Thymus (tissue), 11 donors: ENCODE measurements at regions not wholly inside any gene's neighbourhood (a gene's known extent, or its start where the extent isn't known, plus 50 kb on each side); places are given as distances from the start of the nearest gene placed in this dataset.

Experiments used
- DNase-seq, 9 donors: peaks; one replicate each; pipeline ENCODE4 v3.0.0-alpha.2; 2013; ENCODE audit warnings: low spot score in 9 of 9, low read depth in 6 of 9, missing footprints in 1 of 9
- H3K27ac ChIP-seq, 2 donors: one replicate each; pipeline ENCODE4 v1.5.1; 2013; ENCODE audit warnings: control low read depth in 1 of 2, low read depth in 1 of 2, low read length in 1 of 2, mild to moderate bottlenecking in 1 of 2, moderate library complexity in 1 of 2
- H3K27me3 ChIP-seq, 2 donors: one replicate each; pipeline ENCODE4 v1.5.1; 2013; ENCODE audit warnings: low read length in 1 of 2; ENCODE audit not compliant: control insufficient read depth in 2 of 2, insufficient read depth in 1 of 2
- H3K36me3 ChIP-seq, 2 donors: one replicate each; pipeline ENCODE4 v1.5.1; 2013; ENCODE audit warnings: low read length in 1 of 2, mild to moderate bottlenecking in 1 of 2, moderate library complexity in 1 of 2; ENCODE audit not compliant: control insufficient read depth in 2 of 2, insufficient read depth in 2 of 2
- H3K4me1 ChIP-seq, 2 donors: one replicate each; pipeline ENCODE4 v1.5.1; 2013; ENCODE audit warnings: low read length in 2 of 2; ENCODE audit not compliant: control insufficient read depth in 2 of 2, insufficient read depth in 2 of 2
- H3K4me3 ChIP-seq, 2 donors: one replicate each; pipeline ENCODE4 v1.5.1; 2013; ENCODE audit warnings: low read length in 2 of 2, control low read depth in 1 of 2, mild to moderate bottlenecking in 1 of 2
- H3K9me3 ChIP-seq, 2 donors: one replicate each; pipeline ENCODE4 v1.5.1; 2013; ENCODE audit warnings: low read length in 1 of 2, mild to moderate bottlenecking in 1 of 2; ENCODE audit not compliant: control insufficient read depth in 2 of 2, insufficient read depth in 1 of 2
- WGBS: extraction: QIAGEN DNeasy Blood & Tissue Kit; methylation state at CpG from one replicate; pipeline ENCODE4 v1.1.7; 2013; 5-methylcytosine and 5-hydroxymethylcytosine counted together
- donor health status: healthy.

- DNase-seq = no peak
- Histone ChIP-seq H3K36me3 (no peaks in the 10 kb centered on the region), H3K4me1 (no peaks in the 10 kb centered on the region), H3K9me3 (no peaks in the 10 kb centered on the region), H3K4me3 (no peak overlapping the region), H3K27me3 (no peaks in the 10 kb centered on the region), H3K27ac (no peak overlapping the region)
- 89% methylated on average over 3 of the region's 3 CpGs for WGBS
Observed at GRCh38 chr1:98034505-98034904, 113.7 kb upstream of the DPYD start.

GRCh38 chr1:98032958-98033357 lies 112.1 kb upstream of the DPYD start:
- WGBS = 98% methylated on average over 1 of the region's 1 CpG
- DNase-seq = no peak
- Histone ChIP-seq H3K4me3 (no peak overlapping the region), H3K27ac (no peak overlapping the region), H3K9me3 (no peaks in the 10 kb centered on the region), H3K36me3 (no peaks in the 10 kb centered on the region), H3K27me3 (no peaks in the 10 kb centered on the region), H3K4me1 (no peaks in the 10 kb centered on the region)

- no peak overlapping the region for H3K4me3 ChIP-seq
- no peaks in the 10 kb centered on the region for H3K9me3 ChIP-seq
- no peak overlapping the region for H3K27ac ChIP-seq
- H3K27me3 ChIP-seq = no peaks in the 10 kb centered on the region
- H3K4me1 ChIP-seq = no peaks in the 10 kb centered on the region
- no peak for DNase-seq
- 91% methylated on average over 3 of the region's 3 CpGs for WGBS
- H3K36me3 ChIP-seq = no peaks in the 10 kb centered on the region
Observed at GRCh38 chr1:98030976-98031375, 110.1 kb upstream of the DPYD start.

GRCh38 chr1:98030483-98030882 lies 109.6 kb upstream of the DPYD start:
- Histone ChIP-seq H3K27me3 (no peaks in the 10 kb centered on the region), H3K36me3 (no peaks in the 10 kb centered on the region), H3K9me3 (no peaks in the 10 kb centered on the region), H3K27ac (no peak overlapping the region), H3K4me1 (no peaks in the 10 kb centered on the region), H3K4me3 (no peak overlapping the region)
- DNase-seq = no peak

- no peaks in the 10 kb centered on the region for H3K9me3 ChIP-seq
- no peaks in the 10 kb centered on the region for H3K27me3 ChIP-seq
- WGBS = 95% methylated on average over 6 of the region's 6 CpGs
Observed at GRCh38 chr1:98028800-98029199, 108.0 kb upstream of the DPYD start.

GRCh38 chr1:98027103-98027705 lies 106.4 kb upstream of the DPYD start:
- over 99% methylated on average over 2 of the region's 2 CpGs for WGBS
- no peaks in the 10 kb centered on the region for H3K27me3 ChIP-seq
- no peaks in the 10 kb centered on the region for H3K4me1 ChIP-seq
- no peak overlapping the region for H3K4me3 ChIP-seq
- H3K36me3 ChIP-seq = no peaks in the 10 kb centered on the region
- H3K9me3 ChIP-seq = no peaks in the 10 kb centered on the region
- no peak overlapping the region for H3K27ac ChIP-seq
- DNase-seq = no peak

More at GRCh38 chr1:98028800-98029199, 108.0 kb upstream of the DPYD start:
- H3K36me3 ChIP-seq = no peaks in the 10 kb centered on the region
- H3K4me3 ChIP-seq = no peak overlapping the region
- H3K4me1 ChIP-seq = no peaks in the 10 kb centered on the region
- DNase-seq = no peak
- H3K27ac ChIP-seq = no peak overlapping the region

- Histone ChIP-seq H3K27me3 (no peaks in the 10 kb centered on the region), H3K4me3 (no peak overlapping the region), H3K4me1 (no peaks in the 10 kb centered on the region), H3K36me3 (no peaks in the 10 kb centered on the region), H3K9me3 (no peaks in the 10 kb centered on the region), H3K27ac (no peak overlapping the region)
- DNase-seq = no peak
- WGBS = 96% methylated on average over 3 of the region's 3 CpGs
Observed at GRCh38 chr1:98025858-98026257, 105.0 kb upstream of the DPYD start.

GRCh38 chr1:98021126-98021525 lies 100.3 kb upstream of the DPYD start:
- 97% methylated on average over 3 of the region's 3 CpGs for WGBS
- Histone ChIP-seq H3K4me3 (no peak overlapping the region), H3K27ac (no peak overlapping the region), H3K27me3 (no peaks in the 10 kb centered on the region), H3K36me3 (no peaks in the 10 kb centered on the region), H3K9me3 (no peaks in the 10 kb centered on the region), H3K4me1 (no peaks in the 10 kb centered on the region)
- DNase-seq = no peak

- H3K27me3 ChIP-seq = no peaks in the 10 kb centered on the region
- 46% methylated on average over 2 of the region's 2 CpGs for WGBS
- DNase-seq = no peak
- no peak overlapping the region for H3K4me3 ChIP-seq
- no peaks in the 10 kb centered on the region for H3K36me3 ChIP-seq
- H3K9me3 ChIP-seq = no peaks in the 10 kb centered on the region
- no peaks in the 10 kb centered on the region for H3K4me1 ChIP-seq
- no peak overlapping the region for H3K27ac ChIP-seq
Observed at GRCh38 chr1:98019747-98020146, 98.9 kb upstream of the DPYD start.

GRCh38 chr1:98018074-98018473 lies 97.2 kb upstream of the DPYD start:
- peak in 1 of 9 donors; percentile 2 for DNase-seq
- 84% methylated on average over 2 of the region's 2 CpGs for WGBS
- H3K4me3 ChIP-seq = no peak overlapping the region

More at GRCh38 chr1:98018074-98018473, 97.2 kb upstream of the DPYD start:
- Histone ChIP-seq H3K4me1 (no peaks in the 10 kb centered on the region), H3K9me3 (no peaks in the 10 kb centered on the region), H3K27ac (no peak overlapping the region), H3K27me3 (no peaks in the 10 kb centered on the region), H3K36me3 (no peaks in the 10 kb centered on the region)
